Esophagus squamous epithelium (tissue), 4 donors: ENCODE measurements at regions not wholly inside any gene's neighbourhood (a gene's known extent, or its start where the extent isn't known, plus 50 kb on each side); places are given as distances from the start of the nearest gene placed in this dataset.

Source experiments
- POLR2A ChIP-seq, 4 donors: fragments of 450-650 bp; IDR thresholded peaks; one replicate each; pipeline ENCODE4 v1.6.1; 2017; ENCODE audit warnings: antibody characterized with exemption in 4 of 4, mild to moderate bottlenecking in 4 of 4, moderate library complexity in 3 of 4
- TF ChIP-seq, protein P1 (sequence below), 6 experiments: fragments of 450-650 bp in 4 of 6; fragments of 200-600 bp in 2 of 6; sonication (generic) in 2 of 6; IDR thresholded peaks; one replicate each; pipeline ENCODE4 v1.5.1; 2016 to 2019; ENCODE audit warnings: antibody characterized with exemption in 6 of 6, mild to moderate bottlenecking in 4 of 6, moderate library complexity in 4 of 6

DNA sequence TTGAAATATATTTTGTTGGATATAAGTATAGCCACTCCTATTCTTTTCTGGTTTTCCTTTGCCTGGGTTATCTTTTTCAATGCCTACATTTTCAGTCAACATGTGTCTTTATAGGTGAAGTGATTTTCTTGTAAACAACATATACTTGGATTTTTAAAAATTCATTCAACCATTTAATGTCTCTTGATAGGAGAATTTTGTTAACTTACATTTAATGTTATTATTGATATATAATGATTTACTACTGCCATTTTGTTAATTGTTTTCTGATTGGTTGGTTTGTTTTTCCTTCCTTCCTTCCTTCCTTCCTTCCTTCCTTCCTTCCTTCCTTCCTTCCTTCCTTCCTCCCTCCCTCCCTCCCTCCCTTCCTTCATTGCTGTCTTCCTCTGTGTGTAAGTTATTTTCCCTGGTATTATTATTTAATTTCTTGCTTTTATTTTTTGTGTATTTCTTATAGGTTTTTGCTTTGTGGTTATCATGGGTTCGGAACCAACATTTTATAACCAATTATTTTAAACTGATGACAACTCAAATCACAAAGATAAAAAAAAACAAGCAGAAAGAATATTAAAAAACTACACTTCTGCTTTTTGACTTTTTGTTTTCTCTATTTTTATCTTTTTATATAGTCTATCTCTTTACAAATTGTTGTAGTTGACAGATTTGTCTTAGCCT is 330.1 kb upstream of the GRID2 start:
- no peak for TF ChIP-seq POLR2A (IDR thresholded peaks at IDR 0.05)
- TF ChIP-seq, protein P1, sequence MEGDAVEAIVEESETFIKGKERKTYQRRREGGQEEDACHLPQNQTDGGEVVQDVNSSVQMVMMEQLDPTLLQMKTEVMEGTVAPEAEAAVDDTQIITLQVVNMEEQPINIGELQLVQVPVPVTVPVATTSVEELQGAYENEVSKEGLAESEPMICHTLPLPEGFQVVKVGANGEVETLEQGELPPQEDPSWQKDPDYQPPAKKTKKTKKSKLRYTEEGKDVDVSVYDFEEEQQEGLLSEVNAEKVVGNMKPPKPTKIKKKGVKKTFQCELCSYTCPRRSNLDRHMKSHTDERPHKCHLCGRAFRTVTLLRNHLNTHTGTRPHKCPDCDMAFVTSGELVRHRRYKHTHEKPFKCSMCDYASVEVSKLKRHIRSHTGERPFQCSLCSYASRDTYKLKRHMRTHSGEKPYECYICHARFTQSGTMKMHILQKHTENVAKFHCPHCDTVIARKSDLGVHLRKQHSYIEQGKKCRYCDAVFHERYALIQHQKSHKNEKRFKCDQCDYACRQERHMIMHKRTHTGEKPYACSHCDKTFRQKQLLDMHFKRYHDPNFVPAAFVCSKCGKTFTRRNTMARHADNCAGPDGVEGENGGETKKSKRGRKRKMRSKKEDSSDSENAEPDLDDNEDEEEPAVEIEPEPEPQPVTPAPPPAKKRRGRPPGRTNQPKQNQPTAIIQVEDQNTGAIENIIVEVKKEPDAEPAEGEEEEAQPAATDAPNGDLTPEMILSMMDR (IDR thresholded peaks at IDR 0.05): no peak
